ENCODE measurements at regions not wholly inside any gene's neighbourhood (a gene's known extent, or its start where the extent isn't known, plus 50 kb on each side); places are given as distances from the start of the nearest gene placed in this dataset.

DNA sequence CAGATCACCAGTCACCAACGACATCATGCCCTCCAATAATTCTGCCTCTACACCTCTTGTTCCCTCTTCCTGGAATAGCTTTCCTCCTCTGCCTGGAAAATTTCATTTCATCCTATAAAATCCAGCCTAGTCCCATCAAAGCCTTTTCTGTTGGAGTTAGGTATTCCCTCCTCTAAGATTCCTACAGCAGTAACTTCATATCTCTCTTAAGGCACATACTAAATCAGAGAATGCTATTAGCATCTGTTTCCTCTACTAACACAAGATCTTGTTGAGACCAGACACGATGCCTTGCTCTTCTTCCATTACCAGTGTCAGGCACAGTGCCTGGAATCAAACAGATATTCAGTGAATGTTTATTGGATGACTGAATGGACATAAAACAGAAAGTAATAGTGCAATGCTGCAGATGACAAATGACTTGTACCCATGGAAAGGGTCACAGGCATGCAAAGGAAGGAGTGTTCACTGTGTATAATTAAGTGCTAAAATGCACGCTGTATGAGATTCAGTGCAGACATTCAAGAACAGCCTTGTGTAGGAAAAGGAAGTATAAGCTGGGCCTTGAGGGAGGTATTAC lies 342.0 kb upstream of the ACVR2A start:
- DNase-seq (ENCODE audit: low spot score) = no peak

DNA sequence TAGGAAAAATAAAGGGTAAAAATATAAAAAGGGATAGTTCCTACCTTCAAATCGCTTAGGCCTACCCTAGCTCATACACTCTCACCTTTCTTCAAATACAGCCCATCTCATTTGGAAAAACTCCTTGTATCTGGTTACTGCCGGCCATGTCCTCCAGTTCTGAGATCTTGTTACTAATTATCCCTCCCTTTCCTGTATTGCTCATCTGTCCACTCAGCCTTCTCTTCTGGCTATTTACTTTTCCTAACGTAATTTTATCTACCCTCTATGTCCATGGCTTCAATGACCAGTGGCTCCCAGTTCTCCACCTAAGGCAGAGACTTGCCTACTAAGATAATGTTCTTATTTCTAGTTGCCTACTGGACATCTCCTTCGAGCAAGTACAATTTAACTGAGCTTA lies 342.9 kb upstream of the ACVR2A start:
- no peak for DNase-seq (ENCODE audit: low spot score)

DNA sequence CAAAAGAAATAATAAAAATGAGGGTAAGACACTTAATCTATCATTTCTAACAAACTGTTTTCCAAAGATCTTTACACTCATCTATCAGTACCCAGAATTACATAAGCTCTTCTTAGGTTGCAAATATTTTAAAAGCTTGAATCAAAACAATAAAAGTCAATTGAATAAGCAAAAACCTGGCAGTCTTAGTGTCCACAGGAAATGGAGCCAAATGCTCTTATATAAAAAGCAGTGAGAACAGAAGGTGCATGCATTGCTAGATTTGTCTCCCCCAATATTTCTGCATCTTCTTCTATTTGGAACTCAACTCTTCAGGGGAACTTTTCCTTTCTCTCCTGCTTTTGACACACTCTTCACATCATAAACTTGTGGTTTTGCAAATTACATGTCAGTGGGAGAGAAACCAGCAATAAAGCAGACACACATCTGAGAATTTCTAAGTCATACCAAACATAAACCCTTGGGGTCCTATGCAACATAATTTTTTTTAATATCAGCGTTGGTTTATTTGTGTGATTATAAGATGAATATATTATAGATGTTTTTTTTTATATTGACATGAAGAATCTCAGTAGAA lies 343.9 kb upstream of the ACVR2A start:
- no peak for DNase-seq (ENCODE audit: low spot score)

DNA sequence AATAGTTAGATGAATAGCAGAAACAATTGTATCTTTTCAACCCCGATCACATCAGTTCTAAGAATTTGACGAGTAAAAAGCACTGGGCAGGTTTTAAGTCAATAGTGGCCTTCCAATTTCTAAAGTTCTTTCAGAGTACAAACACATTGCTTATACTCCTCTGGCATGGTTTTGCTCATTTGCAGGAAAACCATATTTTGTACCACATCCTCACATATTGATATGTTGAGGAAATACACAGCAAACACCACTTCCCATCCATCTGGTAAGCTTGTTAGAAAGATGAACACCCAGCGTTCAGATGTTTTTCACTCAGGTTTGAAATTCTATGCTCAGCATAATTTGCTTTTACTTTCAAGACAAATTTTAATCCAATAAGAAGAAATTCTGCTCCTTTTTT lies 344.6 kb upstream of the ACVR2A start:
- DNase-seq (ENCODE audit: low spot score) = no peak

DNA sequence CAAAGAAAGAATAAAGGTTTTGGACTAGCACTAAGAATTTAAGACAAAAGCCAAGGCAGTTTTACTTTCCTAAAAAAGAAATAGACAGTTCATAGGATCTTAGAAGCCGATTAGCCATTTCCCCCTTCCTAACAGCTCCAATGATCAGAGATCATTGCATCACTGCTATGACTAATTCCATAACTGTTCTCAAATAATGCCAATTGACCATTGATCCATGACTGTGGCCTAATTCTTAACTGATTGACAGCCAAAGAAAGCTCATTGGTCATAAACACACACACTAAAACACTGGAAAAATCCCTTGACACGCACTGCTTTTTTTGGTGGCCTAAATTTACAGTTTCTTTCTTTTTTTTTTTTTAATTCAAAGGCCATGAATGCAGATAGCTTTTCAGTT lies 345.0 kb upstream of the ACVR2A start:
- no peak for DNase-seq (ENCODE audit: low spot score)

DNA sequence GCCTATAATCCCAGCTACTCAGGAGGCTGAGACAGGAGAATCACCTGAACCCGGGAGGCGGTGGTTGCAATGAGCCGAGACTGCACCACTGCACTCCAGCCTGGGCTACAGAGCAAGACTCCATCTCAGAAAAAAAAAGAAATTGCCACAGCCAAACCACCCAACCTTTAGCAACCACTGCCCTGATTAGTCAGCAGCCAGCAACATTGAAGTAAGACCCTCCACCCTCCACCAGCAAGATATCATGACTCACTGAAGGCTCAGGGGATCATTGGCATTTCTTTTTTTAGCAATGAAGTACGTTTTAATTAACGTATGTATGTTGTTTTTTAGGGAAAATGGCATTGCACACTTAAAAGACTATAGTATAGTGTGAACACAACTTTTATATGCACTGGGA lies 349.1 kb upstream of the ACVR2A start:
- DNase-seq (ENCODE audit: low spot score) = no peak

DNA sequence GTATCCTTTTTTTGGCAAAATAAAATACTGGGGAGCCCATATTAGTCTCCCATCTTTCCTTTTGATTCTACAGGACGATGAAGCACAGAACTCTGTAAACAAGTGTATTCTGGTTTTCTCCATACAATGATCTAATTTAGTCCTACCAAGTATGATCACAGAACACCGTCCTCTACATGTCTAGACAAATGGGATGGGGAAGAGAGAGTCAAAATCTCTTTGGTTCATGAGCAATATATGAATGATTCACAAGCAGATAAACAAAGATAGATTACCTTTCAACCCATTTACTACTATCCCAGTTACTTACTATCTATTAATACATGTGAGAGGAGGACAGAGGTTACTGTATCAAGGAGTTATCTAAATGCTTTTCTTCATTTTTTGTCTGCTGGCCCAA lies 352.4 kb upstream of the ACVR2A start:
- no peak for DNase-seq (ENCODE audit: low spot score)

DNA sequence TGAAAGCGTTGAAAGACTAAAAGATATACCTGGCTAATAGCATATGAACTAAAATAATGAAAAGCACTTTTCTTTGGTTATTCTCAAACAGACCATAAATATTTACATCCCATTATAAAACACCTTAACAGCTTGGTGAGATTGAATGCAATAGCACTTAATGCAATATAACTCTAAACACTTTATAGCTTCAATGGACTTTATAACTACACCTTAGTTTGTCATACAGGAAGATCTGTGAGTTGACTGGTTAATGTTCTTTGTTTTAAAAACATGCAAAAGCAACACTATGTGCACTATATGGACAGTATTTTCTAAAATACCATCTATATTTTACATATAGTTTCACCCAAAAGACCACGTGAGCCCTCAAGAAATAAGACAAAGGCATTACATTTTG lies 353.3 kb upstream of the ACVR2A start:
- DNase-seq (ENCODE audit: low spot score) = no peak

DNA sequence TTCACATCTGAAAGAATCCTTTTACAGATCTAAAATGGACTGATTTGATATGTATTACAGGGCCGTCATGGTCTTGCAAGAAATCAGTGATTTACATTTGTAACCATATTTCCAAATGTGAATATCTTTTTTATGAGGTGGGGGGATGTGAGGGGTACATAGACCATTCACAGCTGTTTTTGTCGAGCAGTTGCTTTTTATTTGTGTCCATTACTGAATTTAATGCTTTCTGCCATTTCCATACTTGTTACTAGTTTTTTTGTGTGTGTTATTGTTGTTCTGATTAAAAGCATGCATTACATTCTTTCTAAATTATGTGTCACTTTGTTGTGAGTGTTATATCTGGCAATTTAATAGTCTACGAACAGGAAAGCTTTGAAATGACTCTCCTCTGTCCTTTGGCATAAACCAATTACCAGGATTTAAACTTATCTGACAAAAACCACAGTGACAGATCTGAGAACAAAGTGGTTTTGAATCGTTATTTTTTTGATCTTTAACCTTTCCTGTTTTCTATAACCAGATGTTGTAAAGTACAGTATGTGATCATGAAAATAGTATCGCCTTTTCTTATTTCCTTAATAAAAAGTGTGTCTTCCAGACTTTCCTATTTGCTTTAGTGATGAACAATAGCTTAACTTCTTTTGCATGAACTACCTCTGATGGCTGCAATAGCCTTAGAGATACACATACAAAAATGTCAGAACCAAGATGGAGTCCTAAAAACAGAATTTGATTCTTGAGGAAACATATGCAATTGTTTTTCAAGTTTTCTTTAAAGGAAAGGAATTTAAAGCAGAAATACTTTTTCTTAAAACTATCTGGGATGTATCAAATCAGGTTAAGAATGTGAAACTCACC lies 354.2 kb upstream of the ACVR2A start:
- peak; percentile 18 for DNase-seq (ENCODE audit: low spot score)

DNA sequence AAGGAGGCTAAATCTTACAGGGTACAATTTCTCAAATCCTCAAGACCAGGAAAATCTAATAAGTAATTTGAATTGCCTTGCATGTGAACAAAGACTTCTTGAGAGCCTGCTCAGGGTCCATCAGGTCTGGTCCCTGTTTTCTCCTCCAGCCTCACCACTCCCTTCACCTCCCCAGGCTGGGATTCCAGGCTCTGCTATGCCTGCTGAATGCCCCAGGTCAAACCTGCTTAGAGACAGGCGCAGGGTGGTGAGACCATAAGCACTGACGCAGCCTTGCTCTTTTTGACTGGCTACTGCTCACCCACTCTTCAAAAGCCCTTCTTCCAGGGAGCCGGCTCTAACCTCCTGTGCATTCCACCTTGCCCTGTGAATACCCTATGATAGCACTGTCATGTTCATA lies 356.4 kb upstream of the ACVR2A start:
- no peak for DNase-seq (ENCODE audit: low spot score)

DNA sequence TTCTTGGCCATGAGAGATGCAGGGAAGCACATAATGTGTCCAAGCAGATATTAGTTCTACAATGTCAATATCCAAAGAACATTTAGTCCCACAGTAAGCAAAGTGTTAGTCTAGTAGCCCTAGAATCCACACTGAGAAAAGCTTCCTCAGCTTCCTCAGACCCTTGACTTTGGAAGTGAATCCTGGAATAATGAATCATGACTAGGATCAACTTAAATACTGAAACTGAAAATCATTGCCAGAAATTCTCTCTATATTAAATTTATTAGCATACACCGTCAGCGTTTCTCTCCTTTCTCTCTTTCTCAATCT lies 356.9 kb upstream of the ACVR2A start:
- DNase-seq (ENCODE audit: low spot score) = no peak

DNA sequence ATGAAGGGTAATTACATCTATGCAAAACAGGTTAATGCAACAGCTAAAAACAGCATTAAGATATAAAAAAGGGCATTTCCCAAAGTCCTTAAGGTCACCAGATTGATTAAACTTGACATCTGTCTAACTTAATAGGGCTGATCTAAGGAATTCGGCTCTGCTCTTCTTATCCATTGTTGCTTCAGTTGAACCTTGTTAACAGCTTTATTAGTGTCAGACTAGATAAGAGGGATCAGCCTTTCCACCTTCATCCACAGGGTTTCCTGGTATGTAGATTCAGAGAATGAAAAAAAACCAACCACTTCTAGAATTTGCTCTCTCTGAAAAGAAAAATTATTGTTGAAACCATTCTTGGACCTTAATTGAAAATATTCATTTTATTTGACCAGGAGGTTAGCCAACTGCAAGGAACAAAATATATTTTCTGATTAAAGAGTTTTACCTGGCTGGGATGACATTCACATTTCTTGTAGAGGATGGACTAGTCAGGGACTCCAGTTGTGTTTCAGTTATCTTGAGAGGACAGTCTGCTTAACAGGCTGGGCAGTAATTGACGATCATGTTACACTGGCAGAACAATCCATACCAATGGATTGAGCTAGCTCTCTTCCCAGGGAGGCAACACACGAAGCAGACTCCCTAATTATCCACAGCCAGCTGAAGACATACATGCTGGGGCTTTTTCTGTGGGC lies 357.4 kb upstream of the ACVR2A start:
- no peak for DNase-seq (ENCODE audit: low spot score)

DNA sequence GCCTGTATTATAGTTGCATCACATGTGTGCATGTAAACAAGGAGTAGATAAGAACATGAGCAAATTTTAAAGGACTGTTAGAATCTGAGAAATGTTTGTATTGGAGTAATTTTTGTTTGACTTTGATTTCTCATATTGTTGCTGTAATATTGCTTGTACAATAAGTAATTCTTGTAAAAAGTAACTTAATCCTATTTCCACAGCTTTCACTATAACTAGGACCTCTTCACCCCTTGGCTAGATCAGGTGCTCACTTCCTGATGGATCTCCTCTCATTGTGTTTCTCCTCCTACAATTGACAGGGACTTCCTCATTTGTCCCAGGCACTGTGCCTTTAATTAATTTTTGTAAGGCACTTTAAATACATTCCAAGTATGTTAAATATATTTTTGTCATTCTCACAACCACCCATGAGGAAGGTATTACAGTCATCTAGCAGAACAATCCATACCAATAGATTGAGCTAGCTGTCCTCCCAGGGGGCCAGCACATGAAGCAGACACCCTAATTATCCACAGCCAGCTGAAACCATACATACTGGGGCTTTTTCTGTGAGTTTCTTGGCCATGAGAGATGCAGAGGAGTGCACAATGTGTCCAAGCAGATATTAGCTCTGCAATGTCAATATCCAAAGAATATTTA lies 359.5 kb upstream of the ACVR2A start:
- DNase-seq (ENCODE audit: low spot score) = no peak

DNA sequence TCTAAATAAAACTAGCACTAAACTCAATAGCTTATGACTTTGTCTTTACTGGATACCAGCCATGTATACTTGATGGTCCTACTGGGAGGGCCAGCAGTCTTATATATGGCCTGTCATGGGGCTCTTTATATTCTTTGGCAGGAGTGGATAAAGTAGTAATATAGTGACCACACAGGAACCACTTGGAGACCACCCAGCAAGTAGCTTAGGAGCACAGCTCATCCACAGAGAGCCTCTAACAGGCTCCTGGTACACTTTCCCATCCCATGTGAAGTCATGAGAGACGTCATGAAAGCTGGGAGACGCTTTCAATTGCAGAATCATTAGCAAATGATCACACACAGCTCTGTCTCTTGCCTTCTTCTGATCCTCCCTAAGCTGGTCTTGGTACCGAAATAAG lies 360.9 kb upstream of the ACVR2A start:
- no peak for DNase-seq (ENCODE audit: low spot score)

DNA sequence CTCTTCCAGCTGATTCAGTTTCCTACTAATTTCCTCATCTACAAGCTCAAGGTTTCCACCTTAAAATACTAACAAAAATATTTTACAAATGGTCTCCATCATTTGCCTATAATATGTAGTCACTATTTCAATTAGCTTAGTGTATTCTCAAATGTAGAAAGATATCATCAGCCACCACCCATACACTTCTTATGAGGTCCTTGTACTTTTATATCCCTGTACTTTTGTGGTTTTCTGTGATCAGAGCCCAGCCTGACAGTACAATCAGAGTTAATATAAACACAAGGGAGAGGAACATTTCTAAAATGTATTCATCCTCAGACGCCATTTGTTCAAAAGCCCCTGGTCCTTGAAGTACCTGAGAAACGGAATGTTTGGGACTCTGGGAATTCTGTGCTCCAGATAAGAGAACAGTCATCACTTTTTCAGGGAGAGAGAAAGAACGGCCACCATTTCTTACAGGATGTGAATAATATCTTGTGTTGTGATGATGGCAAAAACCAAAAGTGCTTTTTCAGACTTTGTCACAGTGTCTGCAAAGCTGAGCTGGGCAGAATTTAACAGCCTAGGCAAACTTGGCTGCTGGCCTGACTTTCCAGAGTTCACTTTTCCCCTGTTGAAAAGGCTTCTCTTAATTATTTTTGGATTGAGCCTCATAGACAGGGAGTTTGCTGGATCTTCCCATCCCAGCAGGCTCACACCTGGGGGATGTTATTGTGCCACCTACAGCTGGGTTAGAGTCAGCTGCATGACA lies 361.7 kb upstream of the ACVR2A start:
- DNase-seq (ENCODE audit: low spot score) = no peak

DNA sequence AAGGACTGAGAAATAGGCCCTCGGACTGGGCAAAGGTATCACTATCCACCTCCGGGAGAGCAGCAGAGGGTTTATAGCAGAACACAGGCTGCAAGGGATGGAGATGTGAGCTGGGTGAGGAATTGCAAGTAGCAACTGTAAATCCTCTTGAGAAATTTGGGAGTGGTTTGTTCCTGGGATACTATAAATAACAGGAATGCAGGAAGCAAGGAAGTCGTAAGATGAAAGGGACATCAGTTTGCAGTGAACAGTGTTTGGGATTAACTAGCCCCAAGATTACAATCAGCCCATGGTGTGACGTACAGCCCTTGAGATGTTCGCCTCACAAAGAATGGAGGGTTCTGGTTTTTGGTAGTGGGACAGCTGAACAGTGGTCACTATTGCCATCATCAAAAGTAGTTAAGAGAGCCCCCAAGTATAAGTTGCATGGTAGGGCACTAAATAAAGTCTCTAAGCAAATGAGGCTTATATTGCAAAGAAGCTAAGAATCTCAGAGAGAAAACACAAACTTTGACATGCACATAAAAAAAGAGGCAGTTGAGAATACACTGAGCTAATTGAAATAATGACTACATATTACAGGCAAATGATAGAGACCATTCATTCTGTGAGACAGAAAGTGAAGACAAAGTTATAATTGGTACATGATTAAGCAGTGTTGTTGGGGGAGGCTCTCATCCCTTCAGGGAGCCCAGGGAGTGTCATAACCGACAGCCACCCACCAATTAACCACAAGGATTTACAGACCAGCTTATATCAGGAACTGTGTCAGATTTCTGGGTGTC lies 362.5 kb upstream of the ACVR2A start:
- DNase-seq (ENCODE audit: low spot score) = peak; percentile 7

DNA sequence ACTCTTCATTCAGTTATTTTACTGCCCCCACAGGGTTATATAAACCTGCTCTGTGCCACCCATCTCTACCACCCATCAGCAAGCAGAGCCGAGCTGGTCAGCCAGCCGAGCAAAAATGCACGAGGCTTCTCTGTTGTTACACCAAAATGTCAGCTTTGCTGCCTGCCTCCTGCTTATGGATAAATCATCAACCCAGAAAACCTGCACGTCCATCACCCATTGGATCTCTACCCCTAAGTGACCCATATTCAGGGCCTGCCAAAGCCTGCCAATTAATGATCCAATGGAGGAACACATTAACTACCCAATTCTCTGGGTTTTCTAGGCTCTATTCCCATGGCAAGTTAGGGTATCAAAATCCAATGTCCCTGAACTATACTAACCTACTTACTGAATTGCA lies 365.5 kb upstream of the ACVR2A start:
- DNase-seq (ENCODE audit: low spot score) = no peak

DNA sequence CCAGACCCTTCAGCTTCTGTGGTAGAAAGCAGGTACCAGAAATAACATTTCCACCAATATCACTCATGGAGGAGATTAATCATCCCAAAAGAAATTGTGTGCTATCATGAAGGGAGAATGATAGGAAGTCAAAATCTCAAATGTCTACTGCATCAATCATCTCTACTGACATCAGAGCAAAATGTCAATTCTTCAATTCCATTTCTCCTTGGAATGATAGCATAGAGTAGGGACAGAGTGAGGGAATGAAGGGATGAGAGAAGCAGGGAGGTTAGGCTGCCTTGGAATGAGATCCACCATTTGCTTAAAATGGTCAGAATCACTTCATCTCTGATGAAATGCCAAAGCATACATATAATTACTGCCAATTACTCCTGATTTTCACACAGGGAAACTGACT lies 371.8 kb upstream of the ACVR2A start:
- no peak for DNase-seq (ENCODE audit: low spot score)

DNA sequence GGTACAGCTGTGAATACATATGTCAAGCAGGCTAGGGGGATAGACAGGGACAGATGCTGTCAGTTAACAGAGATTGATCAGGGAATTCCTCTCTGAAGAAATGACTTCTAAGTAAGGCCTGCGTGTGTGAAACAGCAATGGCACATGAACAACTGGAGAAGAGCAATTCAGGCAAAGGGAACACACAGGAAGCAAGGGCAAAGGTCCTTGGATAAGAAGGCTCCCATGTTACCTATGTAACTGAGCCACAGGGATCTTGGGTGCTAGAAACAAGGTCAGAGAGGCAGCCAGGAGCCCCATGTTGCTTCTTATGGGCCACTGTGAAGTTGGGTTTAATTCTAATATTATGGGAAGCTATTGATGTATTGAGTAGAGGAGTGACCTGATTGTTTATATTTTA lies 373.7 kb upstream of the ACVR2A start:
- no peak for DNase-seq (ENCODE audit: low spot score)

DNA sequence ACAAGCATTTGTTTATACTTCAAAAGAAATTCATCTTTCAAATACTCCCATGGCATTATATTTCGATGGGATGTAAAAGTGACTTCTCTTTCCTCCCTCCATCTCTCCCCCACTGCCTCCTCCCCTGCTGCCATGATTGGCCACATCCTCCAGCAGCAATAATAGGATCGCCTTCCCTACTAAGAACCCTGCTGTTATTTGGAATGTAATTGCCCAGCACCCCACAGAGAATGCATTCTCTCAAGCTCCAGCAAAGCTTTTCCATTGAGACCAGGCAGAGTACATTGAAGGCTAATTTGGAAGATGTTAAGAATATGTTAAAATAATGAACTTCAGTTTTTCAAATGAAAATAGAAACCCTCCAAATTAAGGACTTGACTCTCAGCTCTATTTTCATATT lies 375.4 kb upstream of the ACVR2A start:
- DNase-seq (ENCODE audit: low spot score) = no peak

DNA sequence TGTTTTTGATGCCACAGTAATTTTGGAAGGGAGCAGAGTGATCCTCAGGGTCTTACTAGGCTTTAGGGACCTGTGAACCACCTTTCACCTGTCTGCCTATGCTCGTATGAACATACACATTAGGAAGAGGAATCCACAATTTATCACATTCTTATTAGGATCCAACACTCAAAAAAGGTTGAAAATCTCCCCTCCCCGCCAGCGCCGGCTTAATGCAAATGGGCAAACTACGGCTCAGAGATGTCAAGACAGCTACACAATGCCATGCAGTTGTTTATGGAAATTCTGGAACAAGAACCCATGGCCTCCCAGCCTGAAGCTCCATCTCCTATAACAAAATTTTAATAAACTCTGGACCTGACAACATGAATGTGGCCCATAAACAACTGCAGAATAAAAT lies 375.9 kb upstream of the ACVR2A start:
- no peak for DNase-seq (ENCODE audit: low spot score)

Measured in SW480 (cell line).